B cell (primary cell): ENCODE measurements at regions not wholly inside any gene's neighbourhood (a gene's known extent, or its start where the extent isn't known, plus 50 kb on each side); places are given as distances from the start of the nearest gene placed in this dataset.

Experiments used
- EZH2 ChIP-seq: IDR thresholded peaks from 2 replicates; pipeline ENCODE4 v1.6.1; 2012; ENCODE audit warnings: borderline replicate concordance, low read depth, mild to moderate bottlenecking, moderate library complexity, low read length; ENCODE audit not compliant: insufficient read depth, poor library complexity, severe bottlenecking
- TF ChIP-seq, protein P1 (sequence below): fragments of 200-600 bp; IDR thresholded peaks from one replicate; pipeline ENCODE4 v1.8.0; 2022; ENCODE audit warnings: antibody characterized with exemption, mild to moderate bottlenecking

DNA sequence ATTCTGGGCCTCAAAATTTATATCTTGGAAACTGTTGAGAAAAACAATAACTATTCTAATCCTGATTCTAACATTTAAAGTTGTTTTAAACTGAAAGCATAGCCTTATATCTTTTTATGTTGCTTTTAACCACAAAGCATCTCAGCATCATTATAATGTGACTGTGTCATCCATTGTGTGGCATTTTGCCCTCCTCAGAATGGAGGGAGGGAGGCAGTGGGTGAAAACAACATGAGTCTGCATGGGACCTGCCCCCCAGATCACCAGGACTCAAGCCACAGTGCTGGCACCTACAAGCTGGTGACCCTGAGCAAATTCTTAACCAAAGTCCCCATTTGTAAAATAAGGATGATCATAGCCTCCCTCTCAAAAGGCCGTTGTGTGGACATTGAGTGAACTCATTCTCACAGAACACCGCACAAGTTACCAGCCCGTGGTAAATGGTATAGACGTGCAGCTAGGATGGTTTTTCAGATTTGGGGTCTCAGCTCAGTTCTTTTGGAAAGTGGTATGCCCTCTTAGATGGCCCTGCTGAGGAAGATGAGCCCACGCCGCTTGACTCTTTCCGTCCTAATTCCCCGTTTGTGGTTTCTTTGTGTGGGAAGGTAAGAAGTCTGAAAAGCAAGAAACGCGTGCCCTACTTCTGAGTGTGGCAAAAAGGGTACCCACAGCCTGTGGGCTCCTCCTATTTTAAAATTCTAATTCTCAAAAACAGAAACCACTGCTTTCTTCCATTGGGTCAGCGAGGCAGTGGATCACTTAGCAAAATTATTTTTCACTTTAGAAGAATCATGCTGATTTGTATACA is 305.0 kb upstream of the ID2 start:
- TF ChIP-seq EZH2, result no peak
- TF ChIP-seq, protein P1, sequence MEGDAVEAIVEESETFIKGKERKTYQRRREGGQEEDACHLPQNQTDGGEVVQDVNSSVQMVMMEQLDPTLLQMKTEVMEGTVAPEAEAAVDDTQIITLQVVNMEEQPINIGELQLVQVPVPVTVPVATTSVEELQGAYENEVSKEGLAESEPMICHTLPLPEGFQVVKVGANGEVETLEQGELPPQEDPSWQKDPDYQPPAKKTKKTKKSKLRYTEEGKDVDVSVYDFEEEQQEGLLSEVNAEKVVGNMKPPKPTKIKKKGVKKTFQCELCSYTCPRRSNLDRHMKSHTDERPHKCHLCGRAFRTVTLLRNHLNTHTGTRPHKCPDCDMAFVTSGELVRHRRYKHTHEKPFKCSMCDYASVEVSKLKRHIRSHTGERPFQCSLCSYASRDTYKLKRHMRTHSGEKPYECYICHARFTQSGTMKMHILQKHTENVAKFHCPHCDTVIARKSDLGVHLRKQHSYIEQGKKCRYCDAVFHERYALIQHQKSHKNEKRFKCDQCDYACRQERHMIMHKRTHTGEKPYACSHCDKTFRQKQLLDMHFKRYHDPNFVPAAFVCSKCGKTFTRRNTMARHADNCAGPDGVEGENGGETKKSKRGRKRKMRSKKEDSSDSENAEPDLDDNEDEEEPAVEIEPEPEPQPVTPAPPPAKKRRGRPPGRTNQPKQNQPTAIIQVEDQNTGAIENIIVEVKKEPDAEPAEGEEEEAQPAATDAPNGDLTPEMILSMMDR, result no peak
